RPMI8226 (cell line): ENCODE measurements at regions not wholly inside any gene's neighbourhood (a gene's known extent, or its start where the extent isn't known, plus 50 kb on each side); places are given as distances from the start of the nearest gene placed in this dataset.

Experiments
- DNase-seq: peaks from one replicate; pipeline ENCODE4 v3.0.0-alpha.2; 2015

DNA sequence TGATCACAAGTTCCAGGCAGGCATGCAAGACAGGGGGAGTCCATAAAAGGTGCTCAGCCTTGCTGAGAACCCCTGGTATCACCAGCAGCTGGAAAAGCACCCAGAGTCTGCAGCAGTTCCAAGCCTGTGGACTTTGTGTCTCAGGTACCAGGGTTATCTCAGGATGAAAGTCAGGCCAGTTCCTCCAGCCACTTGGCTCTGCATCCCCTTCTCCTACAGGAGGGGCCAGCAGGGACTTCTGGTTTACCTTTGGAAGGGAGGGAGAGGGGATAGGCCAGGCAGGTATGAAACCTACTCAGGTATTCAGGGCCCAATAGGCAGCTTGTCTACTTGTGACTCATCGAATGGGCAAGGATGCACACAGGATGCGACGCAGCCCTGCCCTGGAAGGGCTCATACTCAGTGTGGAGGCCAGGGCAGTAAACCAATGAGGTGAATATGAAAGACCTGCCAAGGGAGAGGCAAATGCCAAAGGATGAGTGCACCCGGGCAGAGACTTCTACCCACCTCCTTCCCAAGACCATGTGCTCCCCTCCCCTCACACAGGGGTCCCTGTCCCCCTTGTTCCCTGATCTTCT lies 148.2 kb downstream of the SLC38A6 start:
- DNase-seq = no peak

DNA sequence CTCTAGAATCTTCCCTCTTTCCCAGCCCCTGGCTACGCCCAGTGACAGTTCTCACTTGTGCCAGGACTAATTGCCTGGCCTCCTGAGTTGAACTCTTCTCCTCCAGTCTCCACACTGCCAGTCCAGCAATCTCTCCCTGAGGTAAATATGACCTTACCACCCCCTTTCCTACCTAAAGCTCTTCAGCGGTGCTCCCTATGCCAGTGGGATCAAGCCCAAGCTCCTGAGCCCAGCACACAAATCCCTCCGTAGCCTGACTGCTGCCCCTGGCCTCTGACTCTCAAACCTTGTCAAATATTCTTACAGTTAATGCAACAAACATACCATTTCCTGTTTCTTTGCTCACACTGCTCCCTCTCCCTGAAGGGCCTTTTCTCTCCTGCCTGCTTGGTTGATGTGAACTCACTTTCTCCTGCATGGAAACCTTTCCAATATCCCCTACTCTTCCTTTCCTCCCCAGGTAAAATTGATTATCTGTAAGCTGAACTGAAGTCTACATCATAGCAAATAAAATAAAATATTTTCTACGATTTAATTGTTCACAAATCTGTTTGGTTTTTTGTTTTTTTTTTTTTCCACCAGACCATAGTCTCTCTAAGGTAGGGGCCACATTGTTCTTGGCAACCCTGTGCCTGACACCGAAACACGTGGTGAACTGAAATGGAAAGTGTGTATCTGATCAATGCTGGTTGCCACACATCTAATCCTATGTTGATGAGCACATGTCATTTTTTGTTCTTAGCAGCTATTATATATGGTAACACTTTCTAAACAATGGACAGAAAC lies 147.5 kb downstream of the SLC38A6 start:
- no peak for DNase-seq

DNA sequence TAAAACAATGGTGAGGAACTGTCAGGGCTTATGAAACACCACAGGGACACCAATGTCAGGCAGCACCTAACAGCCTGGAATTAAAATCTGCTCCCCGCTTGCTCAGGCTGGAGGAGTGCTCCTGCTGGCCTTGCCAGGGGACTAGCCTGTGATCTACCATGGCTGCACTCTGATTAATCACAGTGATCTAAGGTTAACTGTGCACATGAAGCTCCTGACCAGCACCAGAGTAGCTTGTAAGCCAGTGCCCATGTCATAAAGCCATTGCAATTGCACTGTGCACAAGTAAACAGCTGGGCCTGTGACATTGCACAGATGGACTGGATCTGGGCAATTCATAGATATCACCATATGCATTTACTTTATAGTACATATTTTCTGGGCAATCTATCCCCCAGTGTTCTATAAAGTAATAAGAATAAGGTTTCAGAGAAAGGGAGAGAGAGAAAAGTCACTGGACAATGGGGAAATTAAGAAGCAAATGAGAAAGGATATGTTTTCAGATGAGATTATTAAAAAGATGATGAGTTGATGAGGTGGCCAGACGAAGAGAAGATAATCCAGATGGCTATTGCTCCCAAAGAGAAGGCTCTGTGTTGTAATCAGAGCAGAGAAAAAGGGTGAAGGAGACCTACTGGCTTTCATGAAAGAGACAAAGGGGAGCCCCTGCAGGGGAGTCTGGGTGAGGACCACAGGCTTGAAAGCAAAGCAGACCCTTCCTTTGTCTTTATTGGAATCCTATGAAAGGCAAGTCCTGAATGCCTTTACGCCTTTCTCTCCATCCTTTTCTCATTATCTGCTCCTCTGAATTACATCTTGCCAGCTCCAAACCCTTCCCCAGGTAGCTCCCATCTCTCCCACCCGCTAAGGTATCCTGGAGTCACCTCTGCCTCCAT lies 145.8 kb downstream of the SLC38A6 start:
- no peak for DNase-seq

DNA sequence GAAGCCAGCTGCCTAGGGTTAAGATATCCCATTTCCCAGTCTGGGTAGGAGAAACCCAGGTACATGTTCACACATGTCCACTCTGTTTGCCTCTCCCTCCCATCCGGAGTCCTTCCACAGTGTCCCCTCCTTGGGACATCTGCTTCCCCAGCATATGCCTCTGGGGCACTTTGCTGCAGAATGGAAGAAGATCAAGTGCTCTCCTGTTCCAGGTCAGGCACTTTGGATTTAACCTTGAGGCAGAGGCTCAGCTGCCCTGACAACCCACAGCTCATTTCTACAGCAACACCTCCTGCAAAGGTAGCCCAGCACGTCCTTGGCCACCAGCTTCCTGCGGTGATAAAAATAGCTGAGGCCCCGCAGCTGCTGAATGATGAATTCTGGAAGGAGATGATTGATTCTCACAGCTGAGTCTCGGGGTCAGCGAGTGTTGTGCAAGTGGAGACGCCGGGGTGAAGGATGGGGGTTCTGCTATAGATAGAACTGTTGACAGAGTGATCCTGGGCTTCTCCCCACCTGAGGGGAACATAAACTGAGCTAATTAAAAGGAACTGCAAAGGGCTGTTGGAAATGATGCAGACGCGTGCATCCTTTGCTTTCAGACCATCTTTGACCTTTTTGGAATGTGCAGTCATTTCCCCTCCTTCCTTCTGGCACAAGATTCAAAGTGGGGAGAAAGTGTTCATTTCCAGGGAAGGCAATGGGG lies 145.0 kb downstream of the SLC38A6 start:
- peak; percentile 7 for DNase-seq

DNA sequence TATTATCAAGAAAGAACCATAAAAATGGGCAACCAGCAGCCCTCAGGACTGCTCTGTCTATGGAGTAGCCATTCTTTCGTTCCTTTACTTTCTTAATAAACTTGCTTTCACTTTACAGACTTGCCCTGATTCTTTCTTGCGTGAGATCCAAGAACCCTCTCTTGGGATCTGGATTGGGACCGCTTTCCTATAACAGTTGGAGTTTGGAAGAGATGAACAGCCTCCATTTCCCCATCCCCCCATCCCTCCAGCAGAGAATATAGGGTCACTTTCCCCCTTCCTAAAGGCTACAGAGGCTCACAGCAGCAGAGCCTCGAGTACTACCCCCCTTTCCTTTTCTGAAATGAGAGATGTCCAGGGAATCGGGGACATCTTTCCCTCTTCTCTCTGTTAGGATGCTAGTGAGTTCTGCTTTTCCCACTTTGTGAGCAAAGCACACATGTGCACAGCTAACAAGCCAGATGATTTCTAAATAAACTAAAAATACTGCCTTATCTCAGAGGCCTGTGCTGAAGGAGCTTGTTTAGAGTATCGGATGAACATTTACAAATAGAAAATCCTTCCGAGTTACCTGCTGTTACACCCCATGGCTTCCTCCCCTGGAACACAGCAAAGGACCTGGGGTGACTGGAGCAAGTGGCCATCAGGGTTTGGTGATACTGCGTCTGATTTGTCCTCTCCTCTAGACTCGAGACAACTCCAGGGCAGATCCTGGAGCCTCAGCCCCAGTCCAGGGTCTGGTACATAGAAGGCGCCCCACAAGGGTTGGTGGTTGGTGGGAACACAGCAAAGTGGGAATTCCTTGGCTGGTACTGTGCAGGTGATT lies 144.2 kb downstream of the SLC38A6 start:
- no peak for DNase-seq

DNA sequence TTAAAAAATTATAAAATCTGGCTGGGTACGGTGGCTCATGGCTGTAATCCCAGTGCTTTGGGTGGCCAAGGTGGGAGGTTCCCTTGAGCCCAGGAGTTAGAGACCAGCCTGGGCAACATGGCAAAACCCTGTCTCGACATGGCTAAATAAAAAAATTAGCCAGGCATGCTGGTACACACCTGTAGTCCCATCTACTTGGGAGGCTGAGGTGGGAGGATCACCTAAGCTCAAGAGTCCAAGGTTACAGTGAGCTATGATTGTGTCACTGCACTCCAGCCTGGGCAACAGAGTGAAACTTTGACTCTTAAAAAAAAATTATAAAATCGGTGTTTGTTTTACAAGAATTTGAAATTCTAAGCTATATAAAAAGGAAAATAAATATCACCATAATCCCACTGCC lies 141.8 kb downstream of the SLC38A6 start:
- DNase-seq = no peak

DNA sequence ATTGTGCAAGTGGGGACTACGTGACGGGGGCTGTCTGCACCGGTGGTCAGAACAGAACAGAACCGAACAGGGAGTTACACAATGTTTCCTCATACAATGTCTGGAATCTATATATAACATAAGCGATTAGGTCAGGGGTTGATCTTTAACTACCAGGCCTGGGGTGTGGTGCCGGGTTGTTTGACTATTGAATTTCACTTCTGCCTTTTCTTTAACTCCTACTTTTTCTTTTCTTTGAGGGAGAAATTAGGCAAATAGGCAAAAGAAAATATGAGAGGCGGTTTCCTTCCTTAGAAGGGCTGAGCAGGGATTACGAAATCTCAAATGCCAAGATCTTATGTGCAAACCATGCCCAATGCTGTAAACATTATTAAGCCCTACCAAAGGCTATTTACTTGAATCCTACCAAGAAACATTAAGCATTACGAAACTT lies 140.3 kb downstream of the SLC38A6 start:
- no peak for DNase-seq

DNA sequence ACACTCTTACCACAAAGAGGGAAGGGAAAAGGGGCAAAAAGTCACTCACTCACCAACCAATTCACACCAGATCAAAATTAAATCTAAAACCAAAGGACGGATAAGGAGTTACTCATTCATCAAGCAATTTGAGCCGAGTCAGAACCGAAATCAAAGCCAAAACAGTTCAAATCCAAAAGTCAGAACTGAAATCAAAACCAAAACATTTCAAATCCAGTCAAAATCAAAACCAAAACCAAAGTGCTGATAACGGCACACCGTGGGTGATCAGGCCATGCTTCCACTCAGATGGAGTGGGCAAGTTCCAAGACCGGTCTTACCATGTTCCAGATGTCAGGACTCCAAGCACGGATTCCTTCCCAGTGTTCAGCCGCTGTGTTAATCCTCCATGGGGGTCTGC lies 139.5 kb downstream of the SLC38A6 start:
- no peak for DNase-seq

DNA sequence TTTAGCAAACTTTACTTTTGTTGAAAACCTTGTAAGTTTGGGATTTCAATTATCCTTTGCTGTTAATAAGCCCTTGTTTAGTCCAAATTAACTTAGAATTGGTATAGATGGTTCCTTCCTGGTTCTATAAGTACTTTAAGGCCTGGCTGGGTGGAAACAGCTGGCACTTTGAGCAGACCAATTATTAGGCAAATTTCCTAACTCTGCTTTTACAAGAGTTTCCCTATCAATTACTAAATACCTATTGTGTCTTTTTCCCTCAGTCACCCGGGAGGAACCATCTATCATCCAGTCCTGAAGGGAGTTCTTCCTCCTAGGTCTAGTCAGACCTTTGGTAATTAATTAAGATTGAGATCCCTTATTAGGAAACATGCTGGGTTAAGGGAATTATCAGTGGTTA lies 138.0 kb downstream of the SLC38A6 start:
- DNase-seq = no peak

DNA sequence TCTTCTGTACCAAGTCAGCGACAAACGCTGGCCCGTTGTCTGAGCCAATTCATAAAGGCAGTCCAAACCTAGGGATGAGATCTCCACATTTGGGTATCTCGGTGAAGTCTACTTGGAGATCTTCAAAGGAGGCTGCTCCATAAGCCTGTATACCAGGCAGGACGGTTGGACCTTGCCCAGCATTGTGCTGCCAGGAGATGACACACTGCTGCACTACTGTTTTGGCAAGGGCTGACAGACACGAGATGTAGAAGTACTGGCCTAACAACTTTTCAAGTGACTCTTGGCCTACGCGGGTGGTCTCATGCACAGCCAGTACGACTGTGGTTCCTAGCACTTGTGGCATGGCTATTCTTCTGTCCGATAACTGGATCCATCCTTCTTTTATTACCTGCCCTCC lies 135.3 kb downstream of the SLC38A6 start:
- DNase-seq = no peak

DNA sequence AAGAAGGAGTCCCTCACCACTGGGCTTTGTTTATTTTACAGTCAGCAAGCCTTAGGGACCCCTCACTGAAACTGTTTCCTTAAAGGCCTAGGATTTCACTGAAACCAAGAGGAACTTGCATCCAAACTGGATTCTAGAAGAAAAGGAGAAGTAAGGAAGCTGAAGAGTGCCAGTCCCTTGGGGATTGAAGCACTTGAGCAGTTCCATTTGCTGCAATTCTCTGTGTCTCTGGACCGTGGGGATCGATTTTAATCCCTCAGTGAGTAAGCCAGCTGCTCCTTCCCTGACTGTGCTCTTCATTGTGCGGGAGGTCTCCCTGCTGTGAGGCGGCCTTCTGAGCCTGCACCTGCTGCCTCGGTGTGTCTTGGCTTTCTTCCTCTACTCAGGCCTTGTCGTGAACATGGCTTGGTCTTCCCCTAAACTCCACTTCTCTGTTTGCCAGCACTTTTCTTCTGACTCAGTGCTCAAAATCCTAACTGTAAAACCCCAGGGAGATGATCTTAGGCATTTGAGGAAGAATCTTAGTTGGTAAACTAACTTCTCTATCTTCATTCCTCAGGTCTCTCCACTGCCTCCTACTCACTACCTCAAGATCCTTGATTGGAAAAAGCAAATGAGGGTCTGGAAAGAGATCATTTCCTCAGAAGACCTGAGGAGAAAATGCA lies 132.6 kb downstream of the SLC38A6 start:
- no peak for DNase-seq

DNA sequence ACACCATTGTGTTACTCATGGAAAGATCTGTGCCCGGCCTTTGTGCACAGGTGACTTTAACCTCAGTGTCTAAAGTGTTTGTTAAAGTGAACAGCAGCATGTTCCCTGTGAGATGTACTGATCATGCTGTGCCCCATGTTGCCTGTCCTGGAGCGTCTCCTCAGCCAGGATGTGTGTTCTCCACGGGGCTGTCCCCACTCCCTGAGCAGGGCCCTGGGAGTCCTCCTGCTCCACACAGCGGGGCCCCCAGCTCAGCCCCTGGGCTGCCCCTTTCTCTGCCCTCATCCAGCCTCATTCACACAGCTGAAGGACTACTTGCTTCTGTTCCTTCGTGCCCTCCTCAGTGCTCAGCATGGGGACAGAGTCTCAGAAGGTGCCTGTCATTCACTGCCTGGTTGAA lies 131.5 kb downstream of the SLC38A6 start:
- DNase-seq = no peak

DNA sequence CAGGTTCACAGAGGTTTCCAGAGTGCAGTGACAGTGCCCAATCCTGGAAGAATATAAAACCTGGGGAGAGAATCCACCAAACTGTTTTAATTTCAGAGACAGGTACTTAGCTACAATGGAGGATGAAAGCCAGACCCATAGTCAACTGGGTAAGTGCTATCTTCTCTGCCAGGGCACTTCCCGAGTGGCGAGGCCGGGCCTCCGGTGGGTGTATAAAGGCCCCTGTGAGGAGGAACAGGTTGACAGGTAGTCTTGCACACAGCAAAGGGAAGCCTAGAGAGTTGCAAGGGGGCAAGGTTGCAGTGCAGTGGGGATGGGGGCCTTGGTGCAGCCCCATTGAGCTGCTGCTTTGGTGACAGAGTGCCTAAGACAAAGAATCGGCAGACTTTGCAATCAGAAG lies 130.7 kb downstream of the SLC38A6 start:
- DNase-seq = no peak

DNA sequence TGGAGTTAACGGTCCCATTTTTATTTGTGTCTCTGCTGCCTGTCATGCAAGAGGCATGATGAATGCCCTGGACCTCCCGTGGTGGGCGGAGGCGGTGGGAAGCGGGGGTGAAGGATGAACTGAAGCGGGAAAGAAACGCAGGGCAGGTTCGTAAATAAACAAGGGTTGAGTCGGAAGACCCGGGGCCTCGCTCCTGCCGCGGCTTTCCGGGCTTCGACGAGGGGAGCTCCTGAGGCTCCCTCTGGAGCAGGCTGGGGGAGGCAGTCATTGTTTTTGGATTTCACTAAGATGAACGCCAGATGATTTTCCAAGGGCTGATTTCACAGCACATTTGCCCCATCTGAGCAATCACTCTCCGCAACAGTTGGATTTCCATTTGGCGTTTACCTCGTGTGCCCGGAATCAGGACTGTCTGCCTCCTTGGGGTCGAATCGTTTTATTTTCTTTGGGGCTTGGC lies 130.2 kb downstream of the SLC38A6 start:
- no peak for DNase-seq

DNA sequence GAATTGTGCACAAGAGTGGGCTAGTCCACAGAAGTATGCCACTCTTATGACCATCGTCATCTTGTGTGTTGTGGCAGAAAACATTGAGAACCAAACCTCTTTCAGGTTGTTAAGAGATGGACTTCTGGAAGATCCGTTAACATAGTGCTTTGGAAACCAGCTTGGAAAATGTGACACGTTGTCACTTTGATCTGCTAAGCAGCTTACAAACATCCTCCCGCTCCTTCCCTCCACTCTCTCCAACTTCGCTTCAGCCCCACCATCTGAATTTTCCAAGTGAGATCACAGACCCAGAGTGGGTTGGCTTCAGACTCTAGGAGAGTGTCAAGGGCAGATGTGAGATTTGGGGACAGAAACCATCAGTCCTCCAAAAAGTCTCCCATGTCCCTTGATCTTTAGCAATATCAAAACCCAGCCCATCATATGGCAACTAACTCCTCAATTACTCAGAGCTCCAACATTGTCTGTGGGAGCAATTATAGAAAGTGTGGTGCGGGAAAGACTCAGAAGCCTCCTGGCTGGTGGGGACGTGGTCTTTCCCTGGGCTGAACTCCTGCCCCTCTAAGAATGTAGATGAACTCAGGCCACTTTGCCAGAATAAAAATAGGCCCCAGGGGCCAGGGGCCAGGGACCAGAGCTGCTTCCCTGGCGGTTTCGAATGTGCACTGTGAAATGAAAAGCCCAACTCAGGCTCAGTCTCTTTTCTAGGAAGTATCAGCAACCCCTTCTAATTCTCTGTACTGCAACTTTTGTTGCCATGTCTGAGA lies 129.5 kb downstream of the SLC38A6 start:
- DNase-seq = no peak

DNA sequence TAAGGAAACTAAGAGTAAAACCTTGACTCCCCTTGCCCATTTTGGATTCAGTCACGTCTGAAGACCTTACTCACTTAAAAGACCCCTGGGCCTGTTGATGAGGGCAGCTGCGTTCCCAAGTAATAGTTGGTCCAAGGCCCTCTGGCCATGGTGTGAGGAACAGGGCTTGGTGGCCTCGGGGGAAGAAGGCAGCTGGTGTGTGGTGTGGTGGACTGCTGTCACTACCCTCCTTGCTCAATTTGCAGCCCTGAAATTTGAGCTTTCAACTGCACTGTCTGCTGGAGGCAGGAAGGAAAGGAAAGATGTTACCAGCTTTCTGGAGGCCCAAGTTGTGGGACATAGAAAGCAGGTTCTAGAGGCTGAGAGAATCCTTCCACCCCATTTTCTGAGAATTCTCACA lies 128.2 kb downstream of the SLC38A6 start:
- DNase-seq = no peak

DNA sequence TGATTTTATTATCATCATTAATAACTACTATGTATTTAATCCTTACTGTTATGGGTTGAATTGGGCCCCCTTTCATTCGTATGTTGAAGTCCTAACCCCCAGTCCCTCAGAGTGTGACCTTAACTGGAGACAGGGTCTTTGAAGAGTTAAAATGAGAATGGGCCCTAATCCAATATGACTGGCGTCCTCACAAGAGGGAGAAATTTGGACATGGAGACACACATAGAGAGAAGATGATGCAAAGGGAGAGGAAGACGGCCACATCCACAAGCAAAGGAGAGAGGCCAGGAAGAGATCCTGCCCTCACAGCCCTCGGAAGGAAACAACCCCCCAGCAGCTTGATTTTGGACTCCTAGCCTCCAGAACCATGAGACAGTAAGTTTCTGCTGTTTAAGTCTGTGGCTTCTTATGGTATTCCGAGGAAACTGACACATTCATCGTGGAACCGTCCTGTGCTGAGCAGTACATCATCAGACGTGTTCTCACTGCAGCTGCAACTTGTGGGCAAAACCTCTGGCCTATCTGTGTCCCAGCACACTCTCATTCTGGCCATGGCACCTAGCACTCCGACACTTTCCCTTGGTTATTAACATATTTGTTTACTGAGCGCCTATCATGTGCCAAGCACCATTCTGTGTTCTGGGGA lies 127.6 kb downstream of the SLC38A6 start:
- no peak for DNase-seq

DNA sequence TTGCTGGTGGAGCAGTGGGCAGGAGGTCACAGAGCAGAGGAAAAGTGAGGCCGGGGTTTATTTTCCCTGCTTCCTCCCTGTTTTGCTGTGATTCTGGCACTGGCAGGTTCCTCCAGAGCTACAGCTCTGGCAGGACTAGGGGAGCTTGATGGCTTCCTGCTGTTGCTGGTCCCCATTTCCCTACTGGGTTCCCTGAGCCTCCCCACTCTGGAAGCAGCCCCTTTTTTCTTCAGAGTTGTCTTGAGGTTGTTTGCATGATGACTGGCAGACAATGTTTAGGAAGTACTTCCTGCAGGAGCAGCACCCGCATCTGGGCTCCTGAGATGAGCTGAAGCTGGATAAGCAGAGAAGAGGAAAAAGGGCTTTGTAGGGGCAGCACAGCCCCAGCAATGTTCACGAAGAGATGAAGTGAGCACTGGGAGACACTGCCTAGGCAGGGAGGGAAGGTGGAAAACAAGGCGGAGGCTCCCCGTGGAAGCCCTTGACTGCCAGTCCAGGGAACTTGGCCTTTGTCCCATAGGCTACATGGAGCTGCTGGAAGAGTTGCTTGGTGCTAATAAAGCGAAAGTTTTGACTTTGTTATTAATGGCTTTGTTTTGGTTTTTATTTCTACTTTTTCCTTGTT lies 126.9 kb downstream of the SLC38A6 start:
- DNase-seq = no peak

DNA sequence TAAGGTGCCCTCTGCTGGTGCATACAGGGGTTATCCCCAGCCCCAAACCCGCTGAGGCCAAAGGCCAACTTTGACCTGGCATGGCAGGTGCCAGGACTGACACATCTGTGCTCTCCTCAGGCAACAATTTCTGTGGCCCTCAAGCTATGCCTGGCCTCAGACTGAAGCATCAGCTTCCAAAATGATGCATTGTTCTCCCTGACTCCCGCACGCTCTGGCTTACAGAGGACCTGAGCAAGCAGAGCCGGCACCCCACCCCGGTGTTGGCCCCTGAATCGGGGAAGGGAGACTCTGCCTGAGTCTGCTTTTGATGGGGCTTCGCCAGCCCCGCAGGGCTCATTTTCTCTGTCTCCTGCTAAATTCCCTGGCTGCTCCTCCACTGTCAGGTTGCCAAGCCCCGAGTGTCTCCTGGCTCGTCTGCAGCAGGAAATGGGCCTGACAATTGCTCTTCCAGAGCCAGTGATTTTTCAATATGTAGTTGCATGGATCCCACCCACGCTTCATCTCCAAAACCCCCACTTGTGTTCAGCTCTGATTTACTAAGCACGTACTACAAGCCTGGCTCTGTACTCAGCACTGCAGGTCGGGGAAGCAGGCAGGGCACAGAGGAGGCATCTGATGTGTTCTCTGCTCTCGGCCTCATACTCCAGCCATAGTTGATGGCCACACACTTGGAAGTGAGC lies 126.1 kb downstream of the SLC38A6 start:
- DNase-seq = peak; percentile 13
